ENCODE measurements at regions not wholly inside any gene's neighbourhood (a gene's known extent, or its start where the extent isn't known, plus 50 kb on each side); places are given as distances from the start of the nearest gene placed in this dataset.
"Not testable (repeated sequence)": the region's sequence is repeated elsewhere in the genome, so short reads cannot be mapped to it uniquely, and the experiment has no call there.

DNA sequence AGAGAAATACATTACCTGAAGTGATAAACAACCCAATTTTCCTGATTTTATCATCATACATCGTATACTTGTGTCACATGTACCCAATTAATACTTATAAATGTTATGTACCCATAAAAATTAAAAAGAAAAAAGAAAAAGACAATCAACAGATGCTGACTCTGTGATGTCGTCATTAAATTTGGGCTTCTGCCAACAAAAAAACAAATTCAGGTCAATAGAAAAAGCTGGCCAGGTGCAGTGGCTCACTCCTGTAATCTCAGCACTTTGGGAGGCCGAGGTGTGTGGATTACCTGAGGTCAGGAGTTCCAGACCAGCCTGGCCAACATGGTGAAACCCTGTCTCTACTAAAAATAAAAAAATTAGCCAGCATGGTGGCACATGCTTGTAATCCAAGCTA lies 174.4 kb downstream of the ZIC4 start:
- DNase-seq = not testable (repeated sequence)

DNA sequence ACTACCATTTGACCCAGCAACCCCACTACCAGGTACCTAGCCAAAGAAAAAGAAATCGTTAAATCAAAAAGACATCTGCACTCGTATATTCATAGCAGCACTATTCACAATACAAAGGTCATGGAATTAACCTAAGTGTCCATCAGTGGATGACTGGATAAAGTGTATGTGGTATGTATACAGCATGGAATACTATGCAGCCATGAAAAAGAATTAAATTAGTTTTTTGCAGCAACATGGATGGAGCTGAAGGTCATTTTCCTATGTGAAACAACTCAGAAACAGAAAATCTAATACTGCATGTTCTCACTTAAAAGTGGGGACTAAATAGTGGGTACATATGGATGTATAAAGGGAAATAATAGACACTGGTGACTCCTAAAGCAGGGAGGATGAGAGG lies 175.2 kb downstream of the ZIC4 start:
- DNase-seq = no peak

DNA sequence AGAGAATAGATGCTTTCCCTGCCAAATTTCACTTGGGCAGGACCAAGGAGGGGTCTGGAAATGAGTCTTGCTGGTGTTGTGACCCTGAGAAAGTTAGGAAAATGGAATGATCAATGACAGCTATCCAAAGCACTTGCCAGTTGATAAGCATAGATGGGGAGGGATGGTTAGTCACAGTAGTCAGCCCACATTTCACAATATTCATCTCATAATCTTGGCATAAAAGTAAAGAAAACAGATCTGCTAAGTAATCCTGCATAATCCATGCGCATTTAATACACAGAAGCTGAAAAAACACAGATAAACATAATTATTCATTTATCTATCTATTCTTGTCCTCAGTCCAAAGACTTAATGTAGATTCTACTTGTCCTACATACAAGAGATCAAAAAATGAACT lies 184.1 kb downstream of the ZIC4 start:
- DNase-seq = no peak

DNA sequence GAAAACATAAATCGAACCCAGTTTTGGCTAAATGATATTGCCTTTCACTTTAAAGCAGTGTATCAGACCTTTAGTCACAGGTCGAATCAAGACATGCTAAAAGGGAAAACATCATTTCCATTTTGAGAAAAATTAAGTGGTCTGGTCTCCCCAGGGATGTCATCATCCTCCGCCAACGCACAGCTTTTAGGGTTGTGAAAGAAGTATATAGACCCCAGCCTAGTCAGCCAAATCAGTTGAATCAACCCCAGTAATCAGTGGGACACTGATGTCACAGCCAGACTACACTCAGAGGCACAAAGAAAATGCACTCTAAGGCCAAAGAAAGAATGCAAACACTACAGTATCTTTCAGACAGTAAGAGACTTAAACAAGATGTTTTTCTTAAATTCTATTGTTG lies 187.4 kb downstream of the ZIC4 start:
- no peak for DNase-seq

DNA sequence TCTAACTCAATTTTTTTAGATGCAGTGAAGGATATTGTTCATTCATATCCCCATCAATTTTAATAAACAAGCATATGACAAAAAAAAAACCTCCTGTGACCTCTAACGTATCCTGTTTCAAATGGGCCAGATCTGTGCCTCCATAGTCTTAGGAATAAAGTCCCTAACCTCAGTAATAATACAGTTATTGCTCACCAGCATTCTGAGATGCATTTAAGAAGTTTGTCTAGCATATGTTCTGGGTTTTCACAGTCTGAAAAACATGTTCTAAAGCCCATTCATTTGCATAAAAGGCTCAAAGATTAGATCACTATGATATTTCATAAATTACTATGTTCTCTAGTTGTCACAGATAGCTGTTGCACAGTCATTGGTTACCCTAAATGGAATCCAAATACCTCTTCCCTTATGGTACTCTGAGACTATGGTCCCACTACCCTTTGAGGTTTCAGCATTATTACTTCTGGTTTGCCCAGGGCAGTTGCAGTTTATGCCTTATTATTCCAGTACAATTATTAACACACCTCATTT lies 190.1 kb downstream of the ZIC4 start:
- DNase-seq = no peak

DNA sequence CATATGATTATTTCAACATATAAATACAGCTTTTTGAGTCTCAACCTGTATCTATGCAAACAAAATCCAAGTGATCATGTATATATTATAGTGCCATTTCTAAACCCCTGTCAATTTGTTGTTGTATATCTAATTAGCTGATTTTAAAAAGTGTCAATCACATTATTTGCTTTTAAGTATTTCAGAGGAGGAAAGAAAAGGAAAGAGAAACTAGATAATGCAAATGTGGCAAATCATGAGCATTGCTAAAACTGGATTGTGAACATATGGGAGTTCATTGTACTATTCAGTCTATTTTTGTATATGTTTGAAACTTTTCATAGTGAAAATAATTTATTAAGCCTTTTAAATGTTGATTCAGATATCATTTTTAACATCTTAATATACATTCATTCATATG lies 190.7 kb downstream of the ZIC4 start:
- no peak for DNase-seq

DNA sequence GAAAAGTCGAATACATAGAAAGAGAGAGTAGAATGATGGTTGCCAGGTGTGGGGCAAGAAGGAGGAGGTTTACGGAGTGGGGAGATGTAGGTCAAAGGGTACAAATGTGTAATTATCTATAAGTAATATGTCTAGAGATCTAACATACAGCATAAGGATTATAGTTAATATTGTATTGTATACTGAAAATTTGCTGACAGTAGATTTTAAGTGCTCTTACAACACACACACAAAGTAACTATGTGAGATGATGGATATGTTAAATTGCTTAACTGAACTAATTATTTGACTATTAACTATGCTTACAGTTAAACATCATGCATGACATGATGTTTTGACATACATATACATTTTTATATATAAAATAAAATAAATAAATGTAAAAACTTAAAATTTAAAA lies 192.7 kb downstream of the ZIC4 start:
- DNase-seq = no peak

DNA sequence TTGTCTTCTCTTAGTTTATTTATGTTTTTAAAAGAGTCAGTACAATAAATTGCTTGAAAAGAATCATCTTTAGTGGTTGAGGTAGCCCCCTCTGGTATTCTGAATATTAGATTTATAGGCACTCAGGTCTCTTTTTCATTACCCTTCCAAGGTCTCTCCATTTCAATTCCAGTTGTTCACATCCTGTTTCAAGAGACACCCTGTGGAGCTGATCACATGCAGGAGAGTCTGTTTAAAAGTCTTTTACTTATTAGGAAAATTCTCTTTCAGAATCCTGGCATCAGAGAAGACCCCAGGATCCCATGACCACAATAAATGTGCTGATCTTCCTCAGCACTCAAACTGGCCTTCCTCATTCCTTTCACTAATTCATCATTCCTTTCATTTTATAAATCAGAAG lies 195.7 kb downstream of the ZIC4 start:
- no peak for DNase-seq

DNA sequence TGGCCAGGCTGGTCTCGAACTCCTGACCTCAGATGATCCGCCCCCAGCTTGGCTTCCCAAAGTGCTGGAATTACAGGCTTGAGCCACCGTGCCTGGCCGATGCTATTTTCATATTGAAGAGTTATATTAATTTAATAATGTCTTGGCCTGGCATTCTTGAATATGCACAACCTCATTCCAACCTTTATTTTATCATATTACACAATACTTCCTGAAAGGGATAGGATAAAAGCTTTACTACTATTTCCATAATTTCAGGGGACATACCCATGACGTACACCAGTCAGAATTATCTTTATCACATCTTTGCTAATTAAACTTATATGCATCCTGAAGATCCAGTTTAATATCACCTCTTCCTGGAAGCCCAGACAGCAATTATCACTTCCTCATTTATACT lies 205.3 kb downstream of the ZIC4 start:
- no peak for DNase-seq

DNA sequence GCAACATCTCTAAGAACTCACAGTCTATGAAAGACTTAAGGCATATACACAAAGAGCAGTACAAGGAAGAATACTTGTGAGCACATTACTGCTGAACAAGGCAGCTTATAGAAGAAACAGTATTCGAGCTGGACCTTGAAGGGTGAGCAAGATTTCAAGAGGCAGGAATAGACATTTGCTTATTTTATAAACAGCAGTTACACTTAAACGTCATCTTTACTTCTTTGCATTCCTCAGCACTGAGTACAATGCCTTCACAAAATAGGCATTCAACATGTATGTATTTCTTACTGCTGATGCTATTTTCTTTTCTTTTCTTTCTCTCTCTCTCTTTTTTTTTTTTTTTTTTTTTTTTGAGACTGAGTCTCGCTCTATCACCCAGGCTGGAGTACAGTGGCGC lies 205.8 kb downstream of the ZIC4 start:
- no peak for DNase-seq

DNA sequence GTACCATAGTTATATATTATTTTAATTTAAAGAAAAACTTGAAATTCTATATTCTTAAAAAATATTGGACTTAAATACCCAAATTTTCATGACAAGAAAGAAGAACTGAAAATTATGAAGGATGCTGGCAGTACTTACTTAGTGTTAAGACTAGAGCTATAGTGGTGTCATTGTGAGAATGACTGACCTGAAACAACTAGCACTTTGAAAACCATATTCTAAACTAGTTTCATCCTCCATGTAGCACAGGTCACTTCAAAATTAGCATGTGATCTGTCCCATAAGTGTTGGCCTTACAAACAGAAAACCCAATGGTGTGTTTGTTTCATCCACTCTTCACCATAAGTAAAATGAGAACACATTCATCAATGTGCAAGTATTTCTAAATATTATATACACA lies 208.6 kb downstream of the ZIC4 start:
- DNase-seq = no peak

DNA sequence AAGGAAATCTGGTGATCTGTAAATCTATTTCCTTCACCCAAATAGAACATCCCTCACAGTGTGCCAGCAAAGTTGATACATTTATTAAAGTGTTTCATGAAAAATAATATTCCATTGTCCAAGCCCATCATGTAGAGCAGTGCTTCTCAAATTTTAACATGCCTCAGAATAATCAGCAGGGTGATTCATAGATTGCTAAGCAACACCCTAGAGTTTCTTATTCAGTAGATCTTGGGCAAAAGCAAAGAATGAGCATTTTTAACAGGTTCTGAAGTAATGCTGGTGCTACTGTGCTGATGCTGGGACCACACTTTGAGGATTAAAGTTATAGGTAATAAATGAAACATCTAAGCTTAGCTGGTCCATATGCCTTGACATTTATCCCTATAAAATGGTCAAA lies 210.5 kb downstream of the ZIC4 start:
- no peak for DNase-seq

DNA sequence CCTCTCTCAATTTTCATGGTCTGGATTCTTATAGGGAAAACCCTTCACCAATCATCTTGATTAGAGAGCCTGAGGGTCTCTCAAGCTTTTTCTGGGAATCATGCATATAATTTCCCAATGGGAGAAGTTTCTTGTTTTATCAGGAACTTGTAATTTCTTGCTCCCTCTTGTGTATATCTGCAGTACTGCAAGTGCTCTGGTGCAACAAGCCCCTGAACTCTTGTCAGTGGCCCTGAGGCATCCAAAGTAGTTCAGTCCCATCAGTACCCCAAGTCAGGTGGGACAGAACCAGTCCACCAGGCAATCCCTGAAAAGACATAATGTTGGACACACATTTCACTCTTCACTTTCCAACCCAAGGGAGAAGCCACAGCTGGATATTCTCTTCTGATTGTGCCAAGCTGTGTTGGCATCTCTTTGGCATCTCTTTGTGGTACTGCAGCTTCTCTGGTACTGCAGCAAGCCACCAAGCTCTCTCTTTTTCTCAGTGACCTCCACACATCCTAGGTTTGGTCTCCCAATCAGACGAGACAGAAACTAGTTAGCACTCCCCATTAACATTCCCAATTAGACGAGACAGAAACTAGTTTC lies 214.5 kb downstream of the ZIC4 start:
- peak; percentile 83 for DNase-seq

DNA sequence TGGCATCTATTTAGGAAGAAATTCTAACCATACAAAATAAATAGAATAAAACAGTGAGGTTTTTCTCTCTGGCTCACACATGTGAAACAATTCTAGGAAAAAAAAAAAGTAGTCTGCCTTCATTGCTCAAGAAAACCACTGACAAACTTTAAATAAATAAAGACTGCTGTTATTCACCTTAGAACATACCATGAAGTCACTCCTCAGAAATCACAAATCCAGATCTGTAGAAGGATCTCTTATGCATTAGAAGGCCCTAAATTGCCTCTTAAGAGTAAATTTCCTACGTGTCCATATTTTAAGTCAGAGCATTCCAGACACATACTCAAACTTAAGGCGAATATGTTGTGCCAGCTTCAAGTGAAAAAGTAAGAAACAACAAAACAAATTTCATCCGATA lies 217.3 kb downstream of the ZIC4 start:
- DNase-seq = no peak

DNA sequence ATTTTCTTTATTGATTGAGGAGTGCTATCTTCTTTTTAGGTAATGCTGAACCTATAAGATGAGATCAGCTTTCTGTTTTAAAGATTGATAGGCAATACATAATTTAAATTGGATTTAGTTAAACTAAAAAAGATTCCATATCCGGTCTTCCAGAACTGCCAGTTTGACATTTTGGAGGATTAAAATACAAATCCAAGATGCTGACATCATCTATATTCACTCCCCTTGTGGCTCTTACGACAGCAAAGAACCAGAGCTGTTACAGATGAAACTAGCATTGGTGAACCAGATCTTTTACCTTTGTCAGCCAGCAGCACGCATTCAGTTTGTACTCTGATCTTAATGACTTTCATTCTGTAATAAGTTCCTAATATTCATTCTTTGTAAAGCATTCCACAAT lies 218.7 kb downstream of the ZIC4 start:
- DNase-seq = no peak

DNA sequence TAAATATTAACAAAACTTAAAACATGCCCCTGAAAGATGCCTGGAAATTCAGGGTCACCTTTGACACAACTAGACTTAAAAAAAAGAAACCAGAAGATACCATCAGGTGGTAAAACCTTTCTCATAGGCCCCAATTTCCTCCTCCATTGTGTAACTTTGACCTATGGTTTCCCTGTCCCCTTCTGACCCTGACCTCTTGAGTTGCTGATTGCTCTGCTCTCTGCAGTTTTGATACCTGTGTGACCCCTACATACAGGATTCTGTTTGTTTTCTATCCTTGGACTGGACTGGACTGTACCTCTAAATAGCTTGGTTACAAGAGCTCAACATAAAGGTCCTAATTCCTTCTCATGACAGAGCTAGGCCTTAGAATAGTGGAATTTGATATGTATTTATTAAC lies 220.6 kb downstream of the ZIC4 start:
- no peak for DNase-seq

DNA sequence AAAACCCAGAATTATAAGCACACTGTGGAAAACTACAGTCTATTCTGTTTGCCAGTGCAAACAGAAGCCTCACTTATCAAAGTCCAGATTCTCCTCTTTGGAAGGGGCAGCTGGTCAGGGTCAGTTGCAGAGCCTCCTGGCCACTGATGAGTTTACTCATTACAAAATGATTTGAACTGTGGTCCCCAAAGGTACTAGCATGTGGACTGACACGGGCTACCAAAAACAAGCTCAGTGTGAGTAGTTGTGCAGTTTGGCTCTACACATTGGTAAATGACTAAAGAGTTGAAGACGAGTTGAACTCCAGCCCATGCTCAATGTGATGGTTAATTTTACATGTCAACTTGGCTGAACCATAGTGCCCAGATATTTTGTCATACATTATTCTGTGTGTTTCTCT lies 221.5 kb downstream of the ZIC4 start:
- DNase-seq = no peak

DNA sequence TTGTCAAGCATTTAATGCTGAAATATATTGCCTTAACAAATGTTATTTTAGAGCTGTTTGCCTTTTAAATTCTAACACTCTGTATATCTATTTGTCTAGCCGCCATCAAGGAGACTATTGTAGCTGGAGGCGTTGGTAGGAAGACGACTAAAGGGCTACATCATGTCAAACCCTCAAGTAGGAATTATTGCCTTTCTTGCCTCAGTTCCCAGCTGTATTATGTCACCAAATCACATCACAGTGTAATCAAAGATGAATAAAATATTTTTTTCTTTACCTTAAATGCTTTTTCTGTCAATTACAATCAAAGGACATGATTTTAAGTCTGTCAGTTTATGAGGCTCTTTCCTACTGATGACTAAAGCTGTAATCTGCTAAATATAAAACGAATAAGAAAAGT lies 233.1 kb downstream of the ZIC4 start:
- DNase-seq = no peak

DNA sequence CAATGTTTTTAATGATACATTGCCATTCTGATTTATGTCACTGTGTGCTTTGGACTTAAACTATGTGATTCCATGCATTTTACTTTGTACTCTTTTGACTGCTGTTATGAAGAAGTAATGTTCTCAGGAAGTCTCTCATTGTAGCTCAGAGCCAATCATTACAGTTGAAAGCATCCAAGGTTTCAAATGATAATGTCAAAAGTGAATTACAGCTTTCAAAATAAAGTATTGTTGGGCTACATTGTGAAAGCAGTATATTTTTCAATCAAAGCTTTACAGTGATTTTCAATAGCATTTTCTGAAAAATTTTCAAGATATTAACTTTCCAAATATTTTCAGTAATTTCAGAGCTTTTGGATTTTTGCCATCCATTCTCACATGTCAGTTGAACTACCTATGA lies 243.6 kb downstream of the ZIC4 start:
- no peak for DNase-seq

DNA sequence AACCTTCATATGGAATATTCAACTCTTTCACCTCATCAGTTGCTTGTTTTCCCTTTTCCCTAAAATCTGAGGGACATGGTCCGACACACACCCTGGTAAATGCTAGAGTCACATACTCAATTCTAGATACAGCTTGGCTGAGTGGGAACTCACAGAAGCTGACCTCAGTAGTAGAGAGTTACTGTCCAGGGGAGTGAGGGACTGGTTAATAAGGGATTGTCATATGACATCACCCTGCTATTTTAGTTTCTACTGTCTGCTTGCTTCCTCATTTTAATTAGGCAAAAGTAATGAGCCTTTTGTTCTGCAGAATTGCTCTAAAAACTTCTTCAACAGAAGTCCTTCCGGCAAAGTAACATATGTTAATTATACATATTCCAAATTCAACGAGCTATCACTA lies 244.5 kb downstream of the ZIC4 start:
- DNase-seq = no peak

DNA sequence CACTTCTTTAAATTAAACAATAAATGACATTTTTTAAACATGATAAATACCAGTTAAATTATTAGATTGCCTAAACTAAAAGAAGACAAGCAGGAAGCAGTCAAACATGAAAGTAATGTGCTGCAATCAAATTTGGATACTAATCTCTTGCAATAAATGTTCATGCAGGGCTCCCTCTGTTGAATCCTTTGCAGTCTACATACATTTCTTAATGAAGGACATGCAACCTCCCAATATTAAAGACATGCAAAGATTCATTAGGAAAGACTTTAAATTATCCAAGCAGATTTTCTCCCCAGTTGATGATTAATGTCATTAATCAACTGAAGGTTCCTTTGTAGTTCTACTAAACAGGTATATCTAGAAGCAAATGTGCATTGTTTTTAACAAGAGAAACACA lies 245.4 kb downstream of the ZIC4 start:
- no peak for DNase-seq

DNA sequence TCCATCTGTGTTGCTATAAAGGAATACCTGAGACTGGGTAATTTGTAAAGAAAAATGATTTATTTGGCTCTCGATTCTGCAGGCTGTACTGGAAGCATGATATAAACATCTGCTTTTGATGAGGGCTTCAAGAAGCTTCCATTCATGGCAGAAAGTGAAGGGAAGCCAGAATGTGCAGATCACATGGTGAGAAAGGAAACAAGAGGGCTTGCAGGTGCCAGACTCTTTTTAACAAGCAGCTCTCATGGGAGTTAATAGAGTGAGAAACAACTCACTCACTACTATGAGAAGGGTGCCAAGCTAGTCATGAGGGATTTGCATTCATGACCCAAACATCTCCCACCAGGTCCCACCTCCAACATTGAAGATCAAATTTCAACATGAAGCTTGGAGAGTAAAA lies 247.2 kb downstream of the ZIC4 start:
- no peak for DNase-seq

DNA sequence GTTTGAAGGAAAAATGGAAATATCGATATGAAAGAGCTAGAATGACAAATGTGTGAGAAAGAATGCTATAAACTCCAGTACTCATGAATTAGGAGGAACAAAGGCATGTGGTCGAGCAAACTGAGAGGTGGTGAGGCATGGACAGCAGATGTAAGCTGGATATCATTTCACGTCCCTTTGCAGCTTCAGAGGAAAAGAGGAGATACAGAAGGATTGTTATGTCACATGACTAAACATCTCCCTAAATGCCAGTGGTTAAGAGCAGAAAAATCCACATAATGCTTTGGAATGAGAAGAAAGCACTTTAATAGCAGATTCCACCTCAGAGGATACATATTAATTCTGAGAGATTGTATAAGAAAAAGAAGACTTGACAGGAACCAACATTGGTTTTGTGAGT lies 248.7 kb downstream of the ZIC4 start:
- no peak for DNase-seq

DNA sequence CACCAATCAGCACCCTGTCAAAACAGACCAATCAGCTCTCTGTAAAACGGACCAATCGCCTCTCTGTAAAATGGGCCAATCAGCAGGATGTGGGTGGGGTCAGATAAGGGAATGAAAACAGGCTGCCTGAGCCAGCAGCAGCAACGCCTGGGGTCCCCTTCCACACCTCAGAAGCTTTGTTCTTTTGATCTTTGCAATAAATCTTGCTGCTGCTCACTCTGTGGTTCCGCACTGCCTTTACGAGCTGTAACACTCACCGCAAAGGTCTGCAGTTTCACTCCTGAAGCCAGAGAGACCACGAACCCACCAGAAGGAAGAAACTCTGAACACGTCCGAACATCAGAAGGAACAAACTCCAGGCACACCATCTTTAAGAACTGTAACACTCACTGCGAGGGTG lies 251.4 kb downstream of the ZIC4 start:
- not testable (repeated sequence) for DNase-seq

DNA sequence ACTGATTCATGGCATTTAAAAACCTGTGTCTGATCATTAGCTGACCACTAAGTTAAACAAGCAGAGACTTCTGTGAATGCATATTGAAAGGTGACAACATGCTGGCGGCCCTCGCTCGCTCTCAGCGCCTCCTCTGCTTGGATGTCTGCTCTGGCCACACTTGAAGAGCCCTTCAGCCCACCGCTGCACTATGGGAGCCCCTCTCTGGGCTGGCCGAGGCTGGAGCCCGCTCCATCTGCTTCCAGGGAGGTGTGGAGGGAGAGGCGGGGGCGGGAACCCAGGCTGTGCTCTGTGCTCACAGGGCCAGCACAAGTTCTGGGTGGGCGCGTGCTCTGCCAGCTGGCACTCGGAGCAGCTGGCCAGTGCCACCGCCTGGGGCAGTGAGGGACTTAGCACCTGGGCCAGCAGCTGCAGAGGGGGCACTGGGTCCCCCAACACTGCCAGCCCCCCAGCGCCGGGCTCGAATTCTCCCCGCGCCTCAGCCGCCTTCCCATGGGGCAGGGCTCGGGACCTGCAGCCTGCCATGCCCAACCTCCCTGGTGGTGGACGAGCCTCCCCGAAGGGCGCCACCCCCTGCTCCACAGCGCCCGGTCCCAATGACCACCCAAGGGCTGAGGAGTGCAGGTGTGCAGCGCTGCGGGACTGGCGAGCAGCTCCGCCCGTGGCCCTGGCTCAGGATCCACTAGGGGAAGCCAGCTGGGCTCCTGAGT lies 252.4 kb downstream of the ZIC4 start:
- no peak for DNase-seq
